ENCODE measurements at regions not wholly inside any gene's neighbourhood (a gene's known extent, or its start where the extent isn't known, plus 50 kb on each side); places are given as distances from the start of the nearest gene placed in this dataset.

GRCh38 chr10:64502936-64503335 is 981.7 kb downstream of the REEP3 start:
- TF ChIP-seq POLR2A (IDR thresholded peaks at IDR 0.05) (no peak), CTCF (IDR thresholded peaks at IDR 0.05) (no peak)

All from body of pancreas (tissue), 4 donors.